Retinal pigment epithelial cell (primary cell): ENCODE measurements at regions not wholly inside any gene's neighbourhood (a gene's known extent, or its start where the extent isn't known, plus 50 kb on each side); places are given as distances from the start of the nearest gene placed in this dataset.

ENCODE experiments used
- DNase-seq: peaks from one replicate; pipeline ENCODE4 v3.0.0-alpha.2; 2010; ENCODE audit warnings: low read depth
- H3K4me3 ChIP-seq: 2 replicates; pipeline ENCODE4 v1.5.1; 2011; ENCODE audit warnings: mild to moderate bottlenecking, low read length, control low read depth, moderate library complexity
- TF ChIP-seq, protein P1 (sequence below): conservative IDR thresholded peaks from 2 replicates; pipeline ENCODE4 v1.5.1; 2011; ENCODE audit warnings: low read depth, low read length, control low read depth, inconsistent platforms

DNA sequence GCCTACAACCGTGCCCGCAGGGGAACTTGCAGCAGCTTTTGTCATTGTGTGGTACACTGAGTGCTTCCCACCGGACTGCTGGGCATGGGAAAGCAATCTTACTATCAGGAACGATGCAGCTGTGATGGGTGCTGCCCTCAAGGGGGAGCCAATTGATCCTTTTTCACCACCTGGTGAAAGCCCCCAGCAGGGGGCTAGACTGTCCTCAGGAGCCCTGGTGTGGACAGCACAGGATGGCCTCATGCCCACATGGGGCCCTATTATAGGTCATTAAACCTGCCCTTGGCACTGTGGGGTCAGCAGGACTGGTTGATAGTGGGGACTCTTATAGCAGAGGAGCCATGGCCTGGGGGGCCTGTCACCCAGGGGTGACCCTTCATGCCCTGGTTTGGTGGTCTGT lies 172.2 kb downstream of the GLI2 start:
- TF ChIP-seq, protein P1, sequence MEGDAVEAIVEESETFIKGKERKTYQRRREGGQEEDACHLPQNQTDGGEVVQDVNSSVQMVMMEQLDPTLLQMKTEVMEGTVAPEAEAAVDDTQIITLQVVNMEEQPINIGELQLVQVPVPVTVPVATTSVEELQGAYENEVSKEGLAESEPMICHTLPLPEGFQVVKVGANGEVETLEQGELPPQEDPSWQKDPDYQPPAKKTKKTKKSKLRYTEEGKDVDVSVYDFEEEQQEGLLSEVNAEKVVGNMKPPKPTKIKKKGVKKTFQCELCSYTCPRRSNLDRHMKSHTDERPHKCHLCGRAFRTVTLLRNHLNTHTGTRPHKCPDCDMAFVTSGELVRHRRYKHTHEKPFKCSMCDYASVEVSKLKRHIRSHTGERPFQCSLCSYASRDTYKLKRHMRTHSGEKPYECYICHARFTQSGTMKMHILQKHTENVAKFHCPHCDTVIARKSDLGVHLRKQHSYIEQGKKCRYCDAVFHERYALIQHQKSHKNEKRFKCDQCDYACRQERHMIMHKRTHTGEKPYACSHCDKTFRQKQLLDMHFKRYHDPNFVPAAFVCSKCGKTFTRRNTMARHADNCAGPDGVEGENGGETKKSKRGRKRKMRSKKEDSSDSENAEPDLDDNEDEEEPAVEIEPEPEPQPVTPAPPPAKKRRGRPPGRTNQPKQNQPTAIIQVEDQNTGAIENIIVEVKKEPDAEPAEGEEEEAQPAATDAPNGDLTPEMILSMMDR = peak; percentile 42
- DNase-seq = no peak
- no peak overlapping the region for H3K4me3 ChIP-seq

DNA sequence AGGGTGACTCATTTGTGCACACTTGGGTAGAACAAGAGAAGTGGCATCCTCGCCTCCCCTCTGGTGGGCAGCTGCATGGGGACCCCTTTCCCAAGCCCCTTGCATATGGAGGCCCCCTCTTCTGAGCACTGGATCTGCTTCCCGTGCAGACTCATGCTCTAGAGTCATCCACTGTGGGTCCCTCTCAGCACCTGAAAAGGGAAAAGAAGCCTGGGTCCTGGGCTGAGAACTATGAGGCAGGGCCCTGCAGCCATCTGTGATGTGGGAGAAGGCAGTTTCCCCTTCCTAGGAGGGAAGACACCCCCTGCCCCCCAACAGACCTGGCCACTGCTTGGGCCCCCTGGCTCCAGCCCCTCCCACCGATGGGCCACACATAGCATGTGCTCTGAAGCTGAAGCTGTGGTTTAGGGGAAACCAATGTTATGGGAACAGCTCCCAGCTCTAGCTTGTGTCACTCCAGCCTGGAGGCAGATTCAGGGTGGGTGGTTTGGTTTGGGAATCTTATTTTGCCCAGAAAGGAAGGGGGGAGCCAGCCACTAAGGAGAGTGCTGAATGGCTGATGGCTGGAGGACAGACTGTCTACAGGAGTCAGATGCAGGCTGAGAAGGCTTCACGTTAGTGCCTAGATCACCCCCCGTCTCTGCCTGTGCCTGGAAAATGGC lies 172.8 kb downstream of the GLI2 start:
- no peak overlapping the region for H3K4me3 ChIP-seq
- TF ChIP-seq, protein P1 = no peak
- no peak for DNase-seq

DNA sequence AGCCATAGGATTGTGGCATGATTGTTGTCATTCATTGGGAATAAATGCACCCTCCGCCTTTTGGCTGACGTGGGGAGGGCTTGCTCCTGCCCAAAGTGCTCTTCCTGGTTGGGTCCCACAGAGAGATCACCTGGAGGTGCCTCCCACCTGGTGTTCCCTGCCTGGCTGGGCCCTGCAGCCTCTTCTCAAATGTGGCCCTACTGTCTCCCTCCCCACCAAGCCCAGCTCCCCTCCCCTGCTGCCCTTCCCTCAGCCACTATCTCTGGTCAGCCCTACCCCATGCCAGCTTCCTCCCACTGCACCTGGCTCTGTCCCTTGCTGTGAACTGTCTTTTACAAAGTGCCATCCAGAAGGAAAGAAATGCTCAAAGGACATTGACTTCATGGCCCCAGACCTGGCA lies 173.4 kb downstream of the GLI2 start:
- TF ChIP-seq, protein P1 = no peak
- no peak overlapping the region for H3K4me3 ChIP-seq
- no peak for DNase-seq

DNA sequence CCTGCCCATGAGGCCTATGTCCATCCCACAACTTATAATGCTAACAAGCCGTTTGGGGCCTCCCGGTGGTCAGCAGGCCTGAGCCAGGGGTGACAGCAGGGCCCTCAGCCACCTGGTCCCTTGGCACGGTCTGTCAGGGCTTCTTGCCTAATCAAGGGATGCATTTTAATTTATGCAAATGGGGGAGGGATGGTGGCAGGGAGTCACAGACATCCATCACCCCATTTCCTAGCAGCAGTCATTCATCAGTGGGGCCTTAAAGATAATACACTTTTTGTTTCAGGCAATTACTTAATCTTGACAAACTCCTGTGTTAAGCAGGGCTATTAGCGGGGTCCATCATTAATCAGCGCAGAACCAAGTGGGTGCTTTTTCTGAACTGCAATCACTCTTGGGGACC lies 174.5 kb downstream of the GLI2 start:
- no peak overlapping the region for H3K4me3 ChIP-seq
- TF ChIP-seq, protein P1 = no peak
- no peak for DNase-seq

DNA sequence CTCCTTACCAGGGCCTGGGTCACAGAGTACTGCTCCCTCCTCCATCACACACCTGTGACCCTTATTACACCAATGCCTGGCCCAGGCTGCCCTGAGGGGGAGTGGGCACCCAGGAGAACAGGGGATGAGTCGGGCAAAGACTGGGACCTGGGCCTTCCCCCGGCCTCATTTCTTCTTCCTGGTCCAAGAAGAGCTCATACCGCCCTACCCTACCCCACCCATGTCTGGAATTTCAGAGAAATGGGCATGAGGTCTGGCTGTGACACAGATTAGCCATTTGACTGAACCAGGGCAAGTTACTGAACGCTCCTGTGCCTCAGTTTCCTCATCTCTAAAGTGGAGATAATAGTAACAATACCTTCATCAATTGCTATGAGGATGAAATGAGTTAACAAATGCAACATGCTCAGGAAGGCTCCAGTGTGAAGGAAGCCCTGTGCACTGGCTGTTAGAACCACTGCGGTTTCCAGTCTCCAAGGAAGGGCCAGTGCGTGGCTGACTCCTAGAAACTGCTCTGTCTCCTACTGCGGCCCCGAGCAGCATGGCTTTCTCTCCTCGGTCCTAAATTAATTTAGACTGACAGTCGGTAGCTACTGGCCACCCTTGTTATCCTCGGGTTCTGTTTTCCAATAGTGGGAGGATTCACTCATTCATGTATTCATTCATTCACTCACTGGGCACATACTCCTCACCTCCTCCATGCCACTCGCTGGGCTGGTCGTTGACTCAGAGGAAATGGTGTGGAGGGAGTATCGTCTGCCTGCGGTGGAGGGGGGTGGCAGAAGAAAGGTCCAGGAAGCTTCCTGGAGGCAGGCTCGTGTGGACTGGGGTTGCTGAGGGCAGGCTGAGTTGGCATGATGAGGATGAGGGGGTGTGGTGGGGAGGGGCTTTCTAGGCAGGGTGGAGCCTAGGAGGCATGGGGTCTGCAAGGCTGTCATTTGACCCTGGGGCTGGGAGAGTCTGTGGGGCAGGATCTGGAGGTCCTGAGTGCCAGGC lies 175.6 kb downstream of the GLI2 start:
- TF ChIP-seq, protein P1 = no peak
- DNase-seq = no peak
- no peak overlapping the region for H3K4me3 ChIP-seq

DNA sequence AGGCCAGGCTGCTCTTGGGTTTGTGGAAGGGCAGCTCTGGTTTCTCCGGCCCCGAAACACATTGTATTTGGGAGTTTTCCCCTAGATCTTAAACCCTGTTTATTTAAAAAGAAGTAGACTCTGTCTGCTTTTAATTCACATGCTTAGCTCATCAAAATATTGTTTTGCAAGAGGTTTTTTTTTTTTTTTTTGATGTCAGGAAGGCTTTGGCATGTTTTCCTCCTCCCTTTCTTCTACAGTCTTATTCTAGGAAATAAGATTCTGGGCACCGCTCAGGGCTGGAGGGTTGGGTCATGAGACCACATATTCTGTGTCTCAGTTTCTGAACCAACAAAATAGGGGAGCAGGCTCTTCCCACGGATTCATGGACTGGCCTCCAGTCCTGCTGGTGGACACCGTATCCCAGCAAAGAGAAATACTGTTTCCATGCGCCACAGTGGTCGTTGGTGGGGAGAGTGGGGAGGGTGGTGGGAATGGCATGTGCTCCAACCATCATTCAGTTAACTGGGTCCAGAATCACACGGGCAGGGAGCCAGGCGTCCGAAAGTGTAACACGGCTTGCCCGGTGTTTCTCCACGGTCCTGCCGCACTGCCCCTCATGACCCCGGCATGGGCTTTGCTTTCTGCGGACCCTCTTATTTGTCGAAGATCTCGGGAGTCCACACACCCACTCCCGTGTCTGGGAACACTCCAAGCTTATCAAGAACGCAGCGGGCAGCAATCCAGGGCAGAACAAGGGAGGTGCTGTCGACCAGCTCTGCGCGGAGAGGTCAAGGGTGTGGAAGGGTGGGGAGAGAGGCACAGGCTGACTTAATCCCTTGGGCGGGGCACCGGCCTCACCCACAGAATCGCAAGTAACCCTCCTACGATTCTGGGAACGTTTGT lies 176.7 kb downstream of the GLI2 start:
- peak overlapping the region; percentile 31 for H3K4me3 ChIP-seq
- TF ChIP-seq, protein P1 = no peak
- DNase-seq = peak; percentile 89
